ENCODE measurements at regions not wholly inside any gene's neighbourhood (a gene's known extent, or its start where the extent isn't known, plus 50 kb on each side); places are given as distances from the start of the nearest gene placed in this dataset.

DNA sequence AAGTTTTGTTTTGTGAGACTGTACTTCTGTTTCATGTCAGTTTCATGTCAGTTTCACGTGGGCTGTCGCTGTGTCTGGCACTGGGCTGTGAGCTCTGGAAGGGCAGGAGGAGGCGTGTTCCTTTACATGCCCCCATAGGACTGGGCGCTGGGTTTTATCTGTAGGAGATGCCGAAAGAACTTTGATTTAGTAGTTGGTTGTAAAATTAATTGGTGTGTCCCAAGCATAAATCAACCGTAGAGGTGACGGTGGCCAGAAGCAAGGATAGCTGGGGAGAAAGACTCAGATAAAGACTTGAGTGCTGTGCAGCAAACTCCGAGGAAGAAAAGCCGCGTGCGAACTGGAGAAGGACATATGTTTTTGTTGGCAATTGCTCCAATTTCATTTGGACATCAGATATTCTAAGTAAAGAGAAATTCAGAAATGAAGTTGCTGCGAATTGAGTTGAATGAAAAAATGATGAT, 182.5 kb downstream of the VRK1 start:
- TF ChIP-seq, protein P1, sequence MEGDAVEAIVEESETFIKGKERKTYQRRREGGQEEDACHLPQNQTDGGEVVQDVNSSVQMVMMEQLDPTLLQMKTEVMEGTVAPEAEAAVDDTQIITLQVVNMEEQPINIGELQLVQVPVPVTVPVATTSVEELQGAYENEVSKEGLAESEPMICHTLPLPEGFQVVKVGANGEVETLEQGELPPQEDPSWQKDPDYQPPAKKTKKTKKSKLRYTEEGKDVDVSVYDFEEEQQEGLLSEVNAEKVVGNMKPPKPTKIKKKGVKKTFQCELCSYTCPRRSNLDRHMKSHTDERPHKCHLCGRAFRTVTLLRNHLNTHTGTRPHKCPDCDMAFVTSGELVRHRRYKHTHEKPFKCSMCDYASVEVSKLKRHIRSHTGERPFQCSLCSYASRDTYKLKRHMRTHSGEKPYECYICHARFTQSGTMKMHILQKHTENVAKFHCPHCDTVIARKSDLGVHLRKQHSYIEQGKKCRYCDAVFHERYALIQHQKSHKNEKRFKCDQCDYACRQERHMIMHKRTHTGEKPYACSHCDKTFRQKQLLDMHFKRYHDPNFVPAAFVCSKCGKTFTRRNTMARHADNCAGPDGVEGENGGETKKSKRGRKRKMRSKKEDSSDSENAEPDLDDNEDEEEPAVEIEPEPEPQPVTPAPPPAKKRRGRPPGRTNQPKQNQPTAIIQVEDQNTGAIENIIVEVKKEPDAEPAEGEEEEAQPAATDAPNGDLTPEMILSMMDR (IDR thresholded peaks at IDR 0.05): no peak
- Mint-ChIP-seq H3K27ac (no peak overlapping the region), H3K36me3 (ENCODE audit: low read depth) (no peaks in the 10 kb centered on the region), H3K9me3 (peaks cover 32% of the 10 kb centered on the region), H3K4me1 (ENCODE audit: low read depth) (no peaks in the 10 kb centered on the region), H3K27me3 (ENCODE audit: insufficient read depth) (no peaks in the 10 kb centered on the region), H3K4me3 (no peak overlapping the region)
- no peak for DNase-seq

DNA sequence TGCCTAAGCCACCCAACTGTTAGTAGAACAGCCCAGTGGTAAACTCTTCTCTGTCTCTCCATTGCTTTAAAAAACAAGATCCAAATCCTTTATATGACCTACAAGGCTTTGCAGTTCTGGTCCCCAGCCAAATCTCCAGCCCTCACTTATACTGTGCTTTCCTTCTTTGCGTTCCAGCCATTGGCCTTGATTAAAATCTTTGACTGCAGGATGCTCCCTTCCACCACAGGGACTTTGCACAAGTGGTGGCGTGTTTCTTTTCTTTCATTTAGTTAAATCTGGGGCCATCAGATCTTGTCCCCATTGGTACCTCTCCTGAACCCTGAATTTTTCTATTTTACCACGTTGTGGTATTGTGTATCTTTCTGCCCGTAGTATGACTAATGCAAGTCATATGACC, 183.7 kb downstream of the VRK1 start:
- no peak overlapping the region for H3K27ac Mint-ChIP-seq
- no peaks in the 10 kb centered on the region for H3K27me3 Mint-ChIP-seq (ENCODE audit: insufficient read depth)
- no peak overlapping the region for H3K4me3 Mint-ChIP-seq

DNA sequence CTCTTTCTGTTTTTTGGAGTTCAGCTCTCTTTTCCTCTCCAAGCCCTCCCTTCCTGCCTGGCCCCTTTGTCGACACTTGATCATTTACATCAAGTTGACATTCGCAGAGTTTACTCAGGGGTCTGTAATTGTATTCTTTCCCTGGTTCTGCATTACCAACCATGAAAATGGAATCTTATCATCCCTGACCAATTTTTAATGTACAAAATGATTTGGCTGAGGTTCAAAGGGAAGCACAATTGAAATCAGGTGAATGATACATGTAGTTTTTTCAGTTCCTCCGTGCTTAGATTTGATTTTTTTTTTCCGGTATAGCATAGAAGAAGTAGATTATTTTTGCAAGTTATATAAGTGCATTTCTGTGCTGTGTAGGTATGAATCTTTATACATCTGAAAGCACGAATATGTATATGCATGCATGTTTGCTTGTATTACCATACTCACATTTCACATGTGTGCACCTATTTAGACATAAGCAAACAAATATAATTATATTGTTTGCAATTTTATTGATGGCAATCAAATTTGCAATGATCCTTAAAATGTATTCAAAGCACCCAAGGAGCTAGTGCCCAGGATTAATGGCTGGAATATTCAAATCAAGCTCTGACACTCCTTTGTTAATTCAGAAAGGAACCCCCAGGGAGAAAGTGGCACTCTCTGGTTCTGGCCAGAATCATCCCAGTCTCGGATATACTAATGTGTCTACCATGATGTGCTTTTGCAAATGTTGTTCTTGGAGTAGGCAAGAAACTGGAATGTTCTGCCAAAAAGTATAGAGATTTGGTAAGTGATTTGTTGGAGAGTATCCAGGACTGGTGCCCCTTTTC, 189.3 kb downstream of the VRK1 start:
- Mint-ChIP-seq H3K4me1 (ENCODE audit: low read depth) (no peaks in the 10 kb centered on the region), H3K4me3 (no peak overlapping the region), H3K36me3 (ENCODE audit: low read depth) (no peaks in the 10 kb centered on the region), H3K27ac (no peak overlapping the region), H3K9me3 (peaks cover 35% of the 10 kb centered on the region), H3K27me3 (ENCODE audit: insufficient read depth) (no peaks in the 10 kb centered on the region)
- DNase-seq: no peak
- TF ChIP-seq, protein P1 (IDR thresholded peaks at IDR 0.05): no peak

More for the DNA sequence above, 183.7 kb downstream of the VRK1 start:
- Mint-ChIP-seq H3K9me3 (peaks cover 21% of the 10 kb centered on the region), H3K4me1 (ENCODE audit: low read depth) (no peaks in the 10 kb centered on the region), H3K36me3 (ENCODE audit: low read depth) (no peaks in the 10 kb centered on the region)
- TF ChIP-seq, protein P1 (IDR thresholded peaks at IDR 0.05): no peak
- DNase-seq: no peak

DNA sequence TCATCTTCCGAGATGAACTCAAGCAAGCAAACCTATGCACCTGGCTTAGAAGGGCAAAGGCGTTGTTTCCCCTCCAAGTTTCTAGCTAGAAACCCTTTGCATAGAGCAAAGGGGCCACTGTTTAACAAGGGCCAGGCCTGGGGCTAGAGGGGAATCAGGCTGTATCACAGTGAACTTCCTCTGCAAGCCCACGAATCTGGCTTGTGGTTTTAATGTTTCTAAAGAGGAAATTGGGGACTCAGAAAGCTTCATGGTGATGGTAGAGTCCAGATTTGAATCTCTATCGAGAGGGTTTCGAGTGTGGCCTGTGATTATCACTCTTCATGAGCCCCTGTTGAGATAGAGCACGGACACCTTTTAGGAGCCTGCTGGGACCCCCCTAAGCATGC, 189.9 kb downstream of the VRK1 start:
- H3K36me3 Mint-ChIP-seq (ENCODE audit: low read depth): no peaks in the 10 kb centered on the region
- H3K27ac Mint-ChIP-seq: no peak overlapping the region
- H3K4me1 Mint-ChIP-seq (ENCODE audit: low read depth): no peaks in the 10 kb centered on the region
- DNase-seq: no peak
- TF ChIP-seq, protein P1 (IDR thresholded peaks at IDR 0.05): no peak
- H3K27me3 Mint-ChIP-seq (ENCODE audit: insufficient read depth): no peaks in the 10 kb centered on the region
- no peak overlapping the region for H3K4me3 Mint-ChIP-seq
- H3K9me3 Mint-ChIP-seq: peaks cover 35% of the 10 kb centered on the region

DNA sequence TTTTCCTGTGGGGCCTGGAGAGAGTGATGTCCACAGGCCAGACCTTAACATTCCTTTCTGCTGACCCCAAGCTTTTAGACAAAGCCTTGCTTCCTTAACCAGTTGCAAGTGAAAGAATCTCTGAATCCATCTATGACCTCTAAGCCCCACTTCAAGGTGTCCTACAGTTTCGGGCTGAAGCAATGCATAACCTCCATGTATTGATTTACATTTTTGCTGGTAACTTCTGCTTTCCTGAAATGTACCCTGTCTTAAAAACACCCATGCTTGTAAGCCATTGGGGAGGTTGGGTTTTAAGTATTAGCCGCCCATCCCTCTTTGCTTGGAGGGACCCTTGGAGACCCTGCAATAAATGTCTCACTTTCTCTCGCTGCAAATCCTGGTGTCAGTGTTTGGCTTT, 190.6 kb downstream of the VRK1 start:
- H3K36me3 Mint-ChIP-seq (ENCODE audit: low read depth): no peaks in the 10 kb centered on the region
- no peak overlapping the region for H3K27ac Mint-ChIP-seq
- TF ChIP-seq, protein P1 (IDR thresholded peaks at IDR 0.05): no peak
- no peak overlapping the region for H3K4me3 Mint-ChIP-seq
- H3K27me3 Mint-ChIP-seq (ENCODE audit: insufficient read depth): peaks cover 2% of the 10 kb centered on the region; the same call in 1 of the 2 replicates
- DNase-seq: no peak
- H3K9me3 Mint-ChIP-seq: peaks cover 37% of the 10 kb centered on the region
- H3K4me1 Mint-ChIP-seq (ENCODE audit: low read depth): no peaks in the 10 kb centered on the region
